ENCODE measurements at regions not wholly inside any gene's neighbourhood (a gene's known extent, or its start where the extent isn't known, plus 50 kb on each side); places are given as distances from the start of the nearest gene placed in this dataset.

GRCh38 chr16:50862818-50863643 lies 121.1 kb downstream of the CYLD start:
- peaks cover 10% of the 10 kb centered on the region; the same call in 1 of the 2 replicates for H3K9me3 Mint-ChIP-seq
- ChIA-PET POLR2A (interaction anchor here (0.5 kb wide), 1 partner anchor 9 kb away, joined by 3 read pairs; no protein-coding TSS in a partner anchor), CTCF (no interaction called here)
- no peaks in the 10 kb centered on the region for H3K27me3 Mint-ChIP-seq (ENCODE audit: low read depth)
- H3K36me3 Mint-ChIP-seq = no peaks in the 10 kb centered on the region
- DNase-seq (ENCODE audit: low spot score) (no peak), ATAC-seq (peak; percentile 50; the same call in 1 of the 2 replicates)
- no peak for TF ChIP-seq ETV6 (CRISPR knock-in tag; IDR thresholded peaks at IDR 0.05)
- TF ChIP-seq, protein P1, sequence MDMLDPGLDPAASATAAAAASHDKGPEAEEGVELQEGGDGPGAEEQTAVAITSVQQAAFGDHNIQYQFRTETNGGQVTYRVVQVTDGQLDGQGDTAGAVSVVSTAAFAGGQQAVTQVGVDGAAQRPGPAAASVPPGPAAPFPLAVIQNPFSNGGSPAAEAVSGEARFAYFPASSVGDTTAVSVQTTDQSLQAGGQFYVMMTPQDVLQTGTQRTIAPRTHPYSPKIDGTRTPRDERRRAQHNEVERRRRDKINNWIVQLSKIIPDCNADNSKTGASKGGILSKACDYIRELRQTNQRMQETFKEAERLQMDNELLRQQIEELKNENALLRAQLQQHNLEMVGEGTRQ (CRISPR knock-in tag; IDR thresholded peaks at IDR 0.05) = no peak
- TF ChIP-seq HMGA2 (CRISPR knock-in tag; IDR thresholded peaks at IDR 0.05) = no peak
- TF ChIP-seq GRHL2 (CRISPR knock-in tag; IDR thresholded peaks at IDR 0.05; ENCODE audit: insufficient replicate concordance, severe bottlenecking) = no peak
- no peak for TF ChIP-seq SOX15 (CRISPR knock-in tag; IDR thresholded peaks at IDR 0.05)
- no peak for TF ChIP-seq TEAD4 (CRISPR knock-in tag; IDR thresholded peaks at IDR 0.05)
- no peak for TF ChIP-seq CREM (CRISPR knock-in tag; IDR thresholded peaks at IDR 0.05)
- TF ChIP-seq ZBTB43 (CRISPR knock-in tag; IDR thresholded peaks at IDR 0.05) = no peak
- TF ChIP-seq, protein P2, sequence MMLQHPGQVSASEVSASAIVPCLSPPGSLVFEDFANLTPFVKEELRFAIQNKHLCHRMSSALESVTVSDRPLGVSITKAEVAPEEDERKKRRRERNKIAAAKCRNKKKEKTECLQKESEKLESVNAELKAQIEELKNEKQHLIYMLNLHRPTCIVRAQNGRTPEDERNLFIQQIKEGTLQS (CRISPR knock-in tag; conservative IDR thresholded peaks at IDR 0.05) = no peak
- no peak for TF ChIP-seq ZNF219 (CRISPR knock-in tag; IDR thresholded peaks at IDR 0.05; ENCODE audit: borderline replicate concordance)
- H3K27ac Mint-ChIP-seq = no peak overlapping the region
- H3K4me3 Mint-ChIP-seq = no peak overlapping the region
- peaks cover 1% of the 10 kb centered on the region for H3K4me1 Mint-ChIP-seq

GRCh38 chr16:50861970-50862411 lies 120.1 kb downstream of the CYLD start:
- ATAC-seq (no peak), DNase-seq (ENCODE audit: low spot score) (no peak)
- ChIA-PET CTCF (interaction anchor here (1.4 kb wide), 2 partner anchors 22 to 55 kb away, joined by 4 to 5 read pairs; no protein-coding TSS in a partner anchor), POLR2A (no interaction called here)
- no peaks in the 10 kb centered on the region for H3K27me3 Mint-ChIP-seq (ENCODE audit: low read depth)
- H3K27ac Mint-ChIP-seq = no peak overlapping the region
- TF ChIP-seq ZNF138 (CRISPR knock-in tag; conservative IDR thresholded peaks at IDR 0.05) (no peak), FOXP1 (CRISPR knock-in tag; IDR thresholded peaks at IDR 0.05; ENCODE audit: borderline replicate concordance) (no peak), IRF1 (CRISPR knock-in tag; IDR thresholded peaks at IDR 0.05) (no peak), ZBTB21 (CRISPR knock-in tag; IDR thresholded peaks at IDR 0.05; ENCODE audit: borderline replicate concordance) (no peak), ZNF423 (CRISPR knock-in tag; IDR thresholded peaks at IDR 0.05) (no peak), OVOL2 (CRISPR knock-in tag; IDR thresholded peaks at IDR 0.05; ENCODE audit: borderline replicate concordance) (no peak), ZNF425 (CRISPR knock-in tag; conservative IDR thresholded peaks at IDR 0.05) (no peak), ZNF232 (CRISPR knock-in tag; IDR thresholded peaks at IDR 0.05) (no peak)
- peaks cover 6% of the 10 kb centered on the region for H3K4me1 Mint-ChIP-seq
- H3K4me3 Mint-ChIP-seq = no peak overlapping the region
- no peaks in the 10 kb centered on the region for H3K36me3 Mint-ChIP-seq
- H3K9me3 Mint-ChIP-seq = peaks cover 2% of the 10 kb centered on the region

All from WTC11 (cell line).